ENCODE measurements at regions not wholly inside any gene's neighbourhood (a gene's known extent, or its start where the extent isn't known, plus 50 kb on each side); places are given as distances from the start of the nearest gene placed in this dataset.

- no peaks in the 10 kb centered on the region for H3K9me1 ChIP-seq (ENCODE audit: control insufficient read depth, extremely low read depth, insufficient read depth, low read length)
Measured at GRCh38 chr3:103818800-103819199, 1384.0 kb downstream of the ZPLD1 start.

GRCh38 chr3:103825586-103825985 lies 1390.8 kb downstream of the ZPLD1 start:
- H3K9ac ChIP-seq (ENCODE audit: control insufficient read depth, extremely low read depth, insufficient read depth, low read length): no peak overlapping the region
- no peaks in the 10 kb centered on the region for H4K20me1 ChIP-seq (ENCODE audit: control insufficient read depth, extremely low read depth, insufficient read depth, low read length)
- no peak overlapping the region for H3K4me3 ChIP-seq (ENCODE audit: control insufficient read depth in 2 of 3, extremely low read depth in 1 of 3, insufficient read depth in 2 of 3, low read depth in 1 of 3, low read length in 3 of 3)
- H3K4me1 ChIP-seq (ENCODE audit: control insufficient read depth, extremely low read depth, insufficient read depth, low read length): no peaks in the 10 kb centered on the region
- no peaks in the 10 kb centered on the region for H3K36me3 ChIP-seq (ENCODE audit: control insufficient read depth in 2 of 2, extremely low read depth in 1 of 2, insufficient read depth in 2 of 2, low read length in 2 of 2)
- no peak for DNase-seq (ENCODE audit: low read depth, low spot score)
- H3K27ac ChIP-seq (ENCODE audit: control insufficient read depth, insufficient read depth, low read length): no peak overlapping the region
- H3K9me3 ChIP-seq (ENCODE audit: control insufficient read depth, low read depth, low read length): no peaks in the 10 kb centered on the region
- dilution Hi-C loops (cut with MboI; ENCODE audit: extremely low pct_ligation_motif_present, low sequenced_read_pairs): no loop called here
- FAIRE-seq: no peak
- no peaks in the 10 kb centered on the region for H3K27me3 ChIP-seq (ENCODE audit: control insufficient read depth, extremely low read depth, insufficient read depth, low read length)
- H3K9me1 ChIP-seq (ENCODE audit: control insufficient read depth, extremely low read depth, insufficient read depth, low read length): no peaks in the 10 kb centered on the region
- no peak overlapping the region for H2AFZ ChIP-seq (ENCODE audit: control insufficient read depth, low read length)
- no peak overlapping the region for H3K4me2 ChIP-seq (ENCODE audit: control insufficient read depth, extremely low read depth, insufficient read depth, low read depth, low read length)
- TF ChIP-seq EZH2 (IDR thresholded peaks at IDR 0.05; ENCODE audit: low read length): no peak
- TF ChIP-seq CTCF (optimal IDR thresholded peaks at IDR 0.05 in 1 of 3, IDR thresholded peaks at IDR 0.05 in 1 of 3, conservative IDR thresholded peaks at IDR 0.05 in 1 of 3; ENCODE audit: extremely low read depth in 1 of 3, insufficient read depth in 2 of 3, low read length in 3 of 3): no peak
- no peaks in the 10 kb centered on the region for H3K79me2 ChIP-seq (ENCODE audit: control insufficient read depth, insufficient read depth, low read length)

More at GRCh38 chr3:103818800-103819199, 1384.0 kb downstream of the ZPLD1 start:
- Histone ChIP-seq H3K27me3 (ENCODE audit: control insufficient read depth, extremely low read depth, insufficient read depth, low read length) (no peaks in the 10 kb centered on the region), H3K9me3 (ENCODE audit: control insufficient read depth, low read depth, low read length) (no peaks in the 10 kb centered on the region), H3K27ac (ENCODE audit: control insufficient read depth, insufficient read depth, low read length) (no peak overlapping the region), H3K4me2 (ENCODE audit: control insufficient read depth, extremely low read depth, insufficient read depth, low read depth, low read length) (no peak overlapping the region), H3K4me1 (ENCODE audit: control insufficient read depth, extremely low read depth, insufficient read depth, low read length) (no peaks in the 10 kb centered on the region), H3K9ac (ENCODE audit: control insufficient read depth, extremely low read depth, insufficient read depth, low read length) (no peak overlapping the region), H3K36me3 (ENCODE audit: control insufficient read depth in 2 of 2, extremely low read depth in 1 of 2, insufficient read depth in 2 of 2, low read length in 2 of 2) (no peaks in the 10 kb centered on the region), H2AFZ (ENCODE audit: control insufficient read depth, low read length) (no peak overlapping the region), H3K79me2 (ENCODE audit: control insufficient read depth, insufficient read depth, low read length) (no peaks in the 10 kb centered on the region), H4K20me1 (ENCODE audit: control insufficient read depth, extremely low read depth, insufficient read depth, low read length) (no peaks in the 10 kb centered on the region), H3K4me3 (ENCODE audit: control insufficient read depth in 2 of 3, extremely low read depth in 1 of 3, insufficient read depth in 2 of 3, low read depth in 1 of 3, low read length in 3 of 3) (no peak overlapping the region)
- no peak for DNase-seq (ENCODE audit: low read depth, low spot score)
- no peak for FAIRE-seq
- dilution Hi-C loops (cut with MboI; ENCODE audit: extremely low pct_ligation_motif_present, low sequenced_read_pairs): no loop called here
- no peak for TF ChIP-seq CTCF (optimal IDR thresholded peaks at IDR 0.05 in 1 of 3, IDR thresholded peaks at IDR 0.05 in 1 of 3, conservative IDR thresholded peaks at IDR 0.05 in 1 of 3; ENCODE audit: extremely low read depth in 1 of 3, insufficient read depth in 2 of 3, low read length in 3 of 3)
- no peak for TF ChIP-seq EZH2 (IDR thresholded peaks at IDR 0.05; ENCODE audit: low read length)
